CMK (cell line): ENCODE measurements at regions not wholly inside any gene's neighbourhood (a gene's known extent, or its start where the extent isn't known, plus 50 kb on each side); places are given as distances from the start of the nearest gene placed in this dataset.

Experiments
- DNase-seq: peaks from one replicate; pipeline ENCODE4 v3.0.0-alpha.2; 2010; ENCODE audit warnings: low read depth

- no peak for DNase-seq
These were observed 265.9 kb downstream of the TFCP2L1 start for GRCh38 chr2:121019071-121019470.

- DNase-seq = no peak
These were observed 265.2 kb downstream of the TFCP2L1 start for GRCh38 chr2:121019756-121020155.

GRCh38 chr2:121021685-121022084 is 263.3 kb downstream of the TFCP2L1 start:
- no peak for DNase-seq

GRCh38 chr2:121028577-121028976 is 256.4 kb downstream of the TFCP2L1 start:
- DNase-seq = no peak

- no peak for DNase-seq
These were observed 254.5 kb downstream of the TFCP2L1 start for GRCh38 chr2:121030523-121030922.

GRCh38 chr2:121031568-121032340 is 253.2 kb downstream of the TFCP2L1 start:
- DNase-seq = no peak

- DNase-seq = no peak
These were observed 251.5 kb downstream of the TFCP2L1 start for GRCh38 chr2:121033461-121033996.

- DNase-seq = no peak
These were observed 250.5 kb downstream of the TFCP2L1 start for GRCh38 chr2:121034551-121034950.

- no peak for DNase-seq
These were observed 248.7 kb downstream of the TFCP2L1 start for GRCh38 chr2:121036226-121036692.

GRCh38 chr2:121037480-121037879 is 247.5 kb downstream of the TFCP2L1 start:
- DNase-seq = no peak

- DNase-seq = no peak
These were observed 247.0 kb downstream of the TFCP2L1 start for GRCh38 chr2:121038031-121038430.

- DNase-seq = no peak
These were observed 246.6 kb downstream of the TFCP2L1 start for GRCh38 chr2:121038431-121038830.

GRCh38 chr2:121038891-121039616 is 245.9 kb downstream of the TFCP2L1 start:
- DNase-seq = no peak

- DNase-seq = no peak
These were observed 245.3 kb downstream of the TFCP2L1 start for GRCh38 chr2:121039679-121040078.

- no peak for DNase-seq
These were observed 243.5 kb downstream of the TFCP2L1 start for GRCh38 chr2:121041516-121041915.

GRCh38 chr2:121043061-121043826 is 241.8 kb downstream of the TFCP2L1 start:
- no peak for DNase-seq

- DNase-seq = no peak
These were observed 241.2 kb downstream of the TFCP2L1 start for GRCh38 chr2:121043827-121044222.

- no peak for DNase-seq
These were observed 240.6 kb downstream of the TFCP2L1 start for GRCh38 chr2:121044412-121044811.

- no peak for DNase-seq
These were observed 239.8 kb downstream of the TFCP2L1 start for GRCh38 chr2:121045245-121045644.

GRCh38 chr2:121046335-121046734 is 238.7 kb downstream of the TFCP2L1 start:
- DNase-seq = no peak

GRCh38 chr2:121047383-121047782 is 237.6 kb downstream of the TFCP2L1 start:
- no peak for DNase-seq

- DNase-seq = no peak
These were observed 235.9 kb downstream of the TFCP2L1 start for GRCh38 chr2:121049131-121049530.
